HCT116 (cell line): ENCODE measurements at regions not wholly inside any gene's neighbourhood (a gene's known extent, or its start where the extent isn't known, plus 50 kb on each side); places are given as distances from the start of the nearest gene placed in this dataset.

Experiments used
- CEBPB ChIP-seq: IDR thresholded peaks from 2 replicates; pipeline ENCODE4 v1.6.1; 2012; ENCODE audit warnings: low read depth
- CTCF ChIP-seq, 3 experiments: fragments of 200-600 bp in 1 of 3; sonication (generic) in 1 of 3; IDR thresholded peaks in 2 of 3; conservative IDR thresholded peaks in 1 of 3; 2 replicates each; pipeline ENCODE4 v1.5.1; 2012 to 2017; ENCODE audit warnings: low read depth in 2 of 3, low read length in 2 of 3, antibody characterized with exemption in 1 of 3, borderline replicate concordance in 1 of 3, control low read depth in 1 of 3, mild to moderate bottlenecking in 1 of 3, mixed read lengths in 1 of 3, mixed run types in 1 of 3, moderate library complexity in 1 of 3; ENCODE audit not compliant: insufficient read depth in 1 of 3
- ELF1 ChIP-seq: IDR thresholded peaks from 2 replicates; pipeline ENCODE4 v1.6.1; 2012; ENCODE audit warnings: low read depth, borderline replicate concordance
- EZH2 ChIP-seq: fragments of 200-600 bp; sonication (generic); IDR thresholded peaks from 2 replicates; pipeline ENCODE4 v1.6.1; 2017; ENCODE audit warnings: antibody characterized with exemption, mixed run types
- EZH2phosphoT487 ChIP-seq: fragments of 200-600 bp; IDR thresholded peaks from 2 replicates; pipeline ENCODE4 v1.6.1; 2018; ENCODE audit warnings: antibody characterized with exemption, borderline replicate concordance
- JUND ChIP-seq: IDR thresholded peaks from 2 replicates; pipeline ENCODE4 v1.6.1; 2012
- POLR2A ChIP-seq: IDR thresholded peaks from 2 replicates; pipeline ENCODE4 v1.7.0; 2011; ENCODE audit warnings: borderline replicate concordance; ENCODE audit not compliant: insufficient read depth, insufficient read length; ENCODE audit errors: extremely low read depth
- POLR2AphosphoS5 ChIP-seq: IDR thresholded peaks from 2 replicates; pipeline ENCODE4 v1.6.1; 2011; ENCODE audit warnings: mild to moderate bottlenecking, low read depth, low read length, moderate library complexity
- RAD21 ChIP-seq: IDR thresholded peaks from 2 replicates; pipeline ENCODE4 v1.6.1; 2012; ENCODE audit warnings: low read depth, mild to moderate bottlenecking
- SIN3A ChIP-seq: IDR thresholded peaks from 2 replicates; pipeline ENCODE4 v1.6.1; 2012; ENCODE audit warnings: low read depth
- SP1 ChIP-seq: IDR thresholded peaks from 2 replicates; pipeline ENCODE4 v1.6.1; 2012; ENCODE audit warnings: low read depth
- TCF7L2 ChIP-seq: IDR thresholded peaks from 2 replicates; pipeline ENCODE4 v1.7.0; 2011; ENCODE audit warnings: borderline replicate concordance, inconsistent platforms; ENCODE audit not compliant: insufficient read depth, insufficient read length; ENCODE audit errors: extremely low read depth
- ZFX ChIP-seq: fragments of 450-650 bp; IDR thresholded peaks from 2 replicates; pipeline ENCODE4 v1.6.1; 2017
- TF ChIP-seq, protein P1 (sequence below): IDR thresholded peaks from 2 replicates; pipeline ENCODE4 v1.6.1; 2012

DNA sequence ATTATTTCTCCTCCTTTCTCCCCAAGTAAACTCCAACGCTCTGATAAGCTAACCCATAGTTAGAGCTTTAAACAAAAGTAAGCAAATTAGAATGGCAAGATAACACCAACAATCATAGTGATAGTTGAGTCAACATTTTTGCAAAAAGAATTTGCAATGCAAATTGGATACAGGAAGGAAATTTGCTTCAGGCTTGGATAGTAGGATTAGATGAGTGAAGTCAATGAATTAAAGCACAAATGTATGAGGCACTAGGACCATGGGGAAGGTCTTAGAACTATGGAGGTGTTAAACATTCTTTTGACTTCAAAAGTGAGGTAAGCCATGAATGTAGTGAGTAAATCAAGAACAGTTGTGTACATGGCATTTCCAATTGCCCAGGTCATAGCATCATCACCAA lies 289.8 kb upstream of the GRAMD2B start:
- TF ChIP-seq CTCF (IDR thresholded peaks at IDR 0.05 in 2 of 3, conservative IDR thresholded peaks at IDR 0.05 in 1 of 3; ENCODE audit: borderline replicate concordance in 1 of 3, insufficient read depth in 1 of 3, low read depth in 2 of 3, low read length in 2 of 3) (no peak), POLR2A (no peak), EZH2phosphoT487 (no peak), SP1 (no peak), CEBPB (no peak), SIN3A (no peak), POLR2AphosphoS5 (no peak), EZH2 (no peak), JUND (no peak), TCF7L2 (no peak), ZFX (no peak), ELF1 (no peak), RAD21 (no peak)
- TF ChIP-seq, protein P1, sequence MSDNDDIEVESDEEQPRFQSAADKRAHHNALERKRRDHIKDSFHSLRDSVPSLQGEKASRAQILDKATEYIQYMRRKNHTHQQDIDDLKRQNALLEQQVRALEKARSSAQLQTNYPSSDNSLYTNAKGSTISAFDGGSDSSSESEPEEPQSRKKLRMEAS: no peak
